Activated CD8-positive, alpha-beta T cell treated with anti-CD3 and anti-CD28 coated beads for 36 hours (primary cell): ENCODE measurements at regions not wholly inside any gene's neighbourhood (a gene's known extent, or its start where the extent isn't known, plus 50 kb on each side); places are given as distances from the start of the nearest gene placed in this dataset.

Source experiments
- ATAC-seq: fragments of 200-7000 bp; cut with Tn5 transposase; one replicate; pipeline ENCODE4 v1.10.0; 2021; ENCODE audit warnings: mild to moderate bottlenecking, moderate library complexity
- CTCF ChIA-PET: fragments of 350-600 bp; sonication (Branson Sonifier 250); formaldehyde crosslinking; loops from one replicate; lab custom pipeline; 2021; ENCODE audit warnings: antibody characterized with exemption; lab: Charles Lee
- POLR2A ChIA-PET: fragments of 350-600 bp; sonication (Branson Sonifier 250); formaldehyde crosslinking; loops from one replicate; lab custom pipeline; 2021; ENCODE audit warnings: antibody characterized with exemption; lab: Charles Lee
- DNase-seq: peaks from one replicate; pipeline ENCODE4 v3.0.0-alpha.2; 2020
- H3K27ac Mint-ChIP-seq: one replicate; pipeline ENCODE4 v1.8.0; 2021; ENCODE audit warnings: mild to moderate bottlenecking, mixed read lengths
- H3K27me3 Mint-ChIP-seq: one replicate; pipeline ENCODE4 v1.8.0; 2021; ENCODE audit warnings: mixed read lengths
- H3K36me3 Mint-ChIP-seq: one replicate; pipeline ENCODE4 v1.8.0; 2021; ENCODE audit warnings: low read depth, mixed read lengths
- H3K4me1 Mint-ChIP-seq: one replicate; pipeline ENCODE4 v1.8.0; 2021; ENCODE audit warnings: low read depth, mixed read lengths
- H3K4me3 Mint-ChIP-seq: one replicate; pipeline ENCODE4 v1.8.0; 2021; ENCODE audit warnings: mild to moderate bottlenecking, moderate library complexity, mixed read lengths
- H3K9me3 Mint-ChIP-seq: one replicate; pipeline ENCODE4 v1.8.0; 2021; ENCODE audit warnings: mixed read lengths
- CTCF ChIP-seq: fragments of 200-600 bp; IDR thresholded peaks from one replicate; pipeline ENCODE4 v1.8.0; 2022; ENCODE audit warnings: antibody characterized with exemption, mild to moderate bottlenecking
- intact Hi-C: fragments of 100-400 bp; cut with micrococcal nuclease; formaldehyde crosslinking; loops from one replicate; pipeline ENCODE4 v1.10.0; 2022

DNA sequence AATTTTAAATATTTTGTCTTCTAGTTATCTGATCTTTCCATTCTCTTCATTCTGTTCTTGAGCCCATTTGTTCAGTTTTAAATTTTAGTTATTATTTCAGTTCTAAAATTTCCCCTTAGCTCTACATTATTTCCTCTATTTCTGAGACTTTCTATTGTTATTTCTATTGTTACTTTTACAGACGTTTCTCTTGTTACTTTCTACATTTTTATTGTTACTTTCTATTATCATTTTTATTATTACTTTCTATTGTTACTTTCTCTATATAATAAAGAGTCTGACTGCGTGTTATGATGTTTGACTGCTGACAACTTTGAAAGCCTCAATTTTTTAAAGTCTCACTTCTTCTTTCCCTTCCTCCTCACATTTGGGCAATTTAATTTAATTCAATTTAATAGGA, 915.7 kb upstream of the PCDH20 start:
- no peaks in the 10 kb centered on the region for H3K4me1 Mint-ChIP-seq
- H3K9me3 Mint-ChIP-seq = peaks cover 7% of the 10 kb centered on the region
- TF ChIP-seq CTCF = no peak
- intact Hi-C loops = no loop called here
- no peaks in the 10 kb centered on the region for H3K36me3 Mint-ChIP-seq
- no peaks in the 10 kb centered on the region for H3K27me3 Mint-ChIP-seq
- H3K4me3 Mint-ChIP-seq = no peak overlapping the region
- POLR2A ChIA-PET = no interaction called here
- no peak overlapping the region for H3K27ac Mint-ChIP-seq
- DNase-seq (no peak), ATAC-seq (no peak)
- CTCF ChIA-PET = no interaction called here

DNA sequence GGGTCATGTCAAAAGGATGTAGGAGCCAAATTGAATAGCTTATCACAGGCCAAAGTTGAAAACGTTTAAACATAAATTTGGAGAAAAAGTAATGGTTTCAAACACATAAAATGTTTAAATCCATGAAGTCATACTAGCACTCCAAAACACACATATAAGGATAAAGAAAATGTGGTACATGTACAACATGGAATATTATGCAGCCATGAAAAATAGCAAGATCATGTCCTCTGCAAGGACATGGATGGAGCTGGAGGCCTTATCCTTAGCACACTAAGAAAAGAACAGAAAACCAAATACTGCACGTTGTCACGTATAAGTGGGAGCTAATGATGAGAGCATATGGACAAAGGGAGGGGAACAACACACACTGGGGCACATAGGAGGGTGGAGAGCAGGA, 911.7 kb upstream of the PCDH20 start:
- CTCF ChIA-PET = no interaction called here
- no peak overlapping the region for H3K4me3 Mint-ChIP-seq
- intact Hi-C loops = no loop called here
- no peak for DNase-seq
- H3K36me3 Mint-ChIP-seq = no peaks in the 10 kb centered on the region
- H3K27ac Mint-ChIP-seq = no peak overlapping the region
- POLR2A ChIA-PET = no interaction called here
- TF ChIP-seq CTCF = no peak
- no peaks in the 10 kb centered on the region for H3K27me3 Mint-ChIP-seq
- peaks cover 6% of the 10 kb centered on the region for H3K9me3 Mint-ChIP-seq
- ATAC-seq = no peak
- H3K4me1 Mint-ChIP-seq = no peaks in the 10 kb centered on the region

DNA sequence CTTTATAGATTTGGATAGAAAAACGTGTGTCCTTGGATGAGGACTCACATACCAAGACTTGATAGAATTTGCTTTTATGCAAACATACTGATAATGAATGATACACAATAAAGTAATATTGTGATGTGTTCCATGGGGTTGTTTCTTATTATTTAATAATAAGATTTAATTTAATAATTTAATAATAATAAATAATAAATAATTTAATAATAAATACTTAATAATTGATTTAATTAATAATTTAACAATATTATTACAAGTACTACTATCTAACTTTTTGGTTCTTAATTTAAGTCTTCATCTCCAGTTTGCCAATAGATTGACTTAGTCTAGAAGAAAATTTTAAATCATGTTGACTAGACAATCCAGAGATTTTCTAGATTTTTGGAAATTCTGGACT, 909.2 kb upstream of the PCDH20 start:
- CTCF ChIA-PET = no interaction called here
- ATAC-seq (no peak), DNase-seq (no peak)
- H3K27ac Mint-ChIP-seq = no peak overlapping the region
- H3K27me3 Mint-ChIP-seq = no peaks in the 10 kb centered on the region
- TF ChIP-seq CTCF = no peak
- H3K36me3 Mint-ChIP-seq = no peaks in the 10 kb centered on the region
- no peak overlapping the region for H3K4me3 Mint-ChIP-seq
- POLR2A ChIA-PET = no interaction called here
- intact Hi-C loops = no loop called here
- H3K4me1 Mint-ChIP-seq = no peaks in the 10 kb centered on the region
- H3K9me3 Mint-ChIP-seq = peaks cover 5% of the 10 kb centered on the region

DNA sequence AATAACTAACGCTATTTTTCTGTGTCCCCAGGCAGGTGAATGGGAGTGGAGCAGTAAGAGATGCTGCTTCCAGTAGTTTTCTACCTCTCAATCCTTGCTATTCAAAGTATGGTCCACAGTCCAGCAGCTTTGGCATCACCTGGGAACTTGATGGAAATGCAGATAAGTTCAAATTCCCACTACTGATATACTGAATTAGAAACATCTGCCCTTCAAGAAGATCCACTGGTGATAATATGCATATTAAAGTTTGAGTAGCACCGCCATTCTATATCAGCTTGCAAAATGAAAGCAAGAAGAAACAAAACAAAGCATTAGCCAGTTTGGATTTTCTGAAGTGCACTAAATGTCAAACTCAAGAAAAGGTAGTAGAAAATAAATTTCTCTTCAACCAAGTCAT, 906.2 kb upstream of the PCDH20 start:
- no peaks in the 10 kb centered on the region for H3K27me3 Mint-ChIP-seq
- H3K36me3 Mint-ChIP-seq = no peaks in the 10 kb centered on the region
- H3K9me3 Mint-ChIP-seq = no peaks in the 10 kb centered on the region
- DNase-seq (no peak), ATAC-seq (no peak)
- TF ChIP-seq CTCF = no peak
- ChIA-PET CTCF (no interaction called here), POLR2A (no interaction called here)
- intact Hi-C loops = no loop called here
- H3K4me3 Mint-ChIP-seq = no peak overlapping the region
- no peak overlapping the region for H3K27ac Mint-ChIP-seq
- H3K4me1 Mint-ChIP-seq = no peaks in the 10 kb centered on the region

GRCh38 chr13:62321139-62321538, 905.5 kb upstream of the PCDH20 start:
- no peak for TF ChIP-seq CTCF
- Mint-ChIP-seq H3K4me1 (no peaks in the 10 kb centered on the region), H3K36me3 (no peaks in the 10 kb centered on the region), H3K27ac (no peak overlapping the region), H3K9me3 (no peaks in the 10 kb centered on the region), H3K4me3 (no peak overlapping the region), H3K27me3 (no peaks in the 10 kb centered on the region)
- DNase-seq (no peak), ATAC-seq (no peak)
- ChIA-PET POLR2A (no interaction called here), CTCF (no interaction called here)
- intact Hi-C loops = no loop called here
